Lower lobe of right lung (tissue), 2 donors: ENCODE measurements at regions not wholly inside any gene's neighbourhood (a gene's known extent, or its start where the extent isn't known, plus 50 kb on each side); places are given as distances from the start of the nearest gene placed in this dataset.

Source experiments
- ATAC-seq, 2 donors: fragments of 200-7000 bp; cut with Tn5 transposase; one replicate each; pipeline ENCODE4 v1.9.1; 2020 to 2022; ENCODE audit warnings: mild to moderate bottlenecking in 2 of 2, moderate library complexity in 2 of 2
- DNase-seq: peaks from one replicate; pipeline ENCODE4 v3.0.0-alpha.2; 2020
- H3K27ac ChIP-seq: fragments of 200-600 bp; one replicate; pipeline ENCODE4 v1.8.0; 2022
- H3K27me3 ChIP-seq: fragments of 200-600 bp; one replicate; pipeline ENCODE4 v1.8.0; 2022; ENCODE audit warnings: low read depth
- H3K36me3 ChIP-seq: fragments of 200-600 bp; one replicate; pipeline ENCODE4 v1.8.0; 2022; ENCODE audit warnings: mild to moderate bottlenecking
- H3K4me1 ChIP-seq: fragments of 200-600 bp; one replicate; pipeline ENCODE4 v1.8.0; 2022
- H3K4me3 ChIP-seq: fragments of 200-600 bp; one replicate; pipeline ENCODE4 v1.8.0; 2022; ENCODE audit warnings: mild to moderate bottlenecking
- H3K9me3 ChIP-seq: fragments of 200-600 bp; one replicate; pipeline ENCODE4 v1.8.0; 2022
- CTCF ChIP-seq: fragments of 200-600 bp; IDR thresholded peaks from one replicate; pipeline ENCODE4 v1.8.0; 2022; ENCODE audit warnings: antibody characterized with exemption, mild to moderate bottlenecking
- intact Hi-C: fragments of 100-400 bp; cut with DNase I; formaldehyde crosslinking; loops from one replicate; pipeline ENCODE4 v1.11.0; 2022
- donor health status: DM: no; HTN: yes; CAD: no; lungs with severe emphysema.

GRCh38 chr17:14454746-14455145, 153.9 kb downstream of the HS3ST3B1 start:
- Histone ChIP-seq H3K27ac (no peak overlapping the region), H3K4me1 (no peaks in the 10 kb centered on the region), H3K9me3 (no peaks in the 10 kb centered on the region), H3K36me3 (no peaks in the 10 kb centered on the region), H3K27me3 (no peaks in the 10 kb centered on the region), H3K4me3 (no peak overlapping the region)
- TF ChIP-seq CTCF, result no peak
- ATAC-seq, result no peak
- intact Hi-C loops, result no loop called here
- DNase-seq, result no peak

- no peak for TF ChIP-seq CTCF
- intact Hi-C loops, result no loop called here
- H3K36me3 ChIP-seq, result no peaks in the 10 kb centered on the region
Observed at GRCh38 chr17:14452856-14453255, 152.0 kb downstream of the HS3ST3B1 start.

GRCh38 chr17:14451729-14452191, 150.9 kb downstream of the HS3ST3B1 start:
- no peak overlapping the region for H3K4me3 ChIP-seq
- H3K27ac ChIP-seq, result no peak overlapping the region
- TF ChIP-seq CTCF, result no peak
- no peak for DNase-seq
- no peak for ATAC-seq
- no peaks in the 10 kb centered on the region for H3K27me3 ChIP-seq
- H3K36me3 ChIP-seq, result no peaks in the 10 kb centered on the region
- intact Hi-C loops, result no loop called here
- H3K4me1 ChIP-seq, result no peaks in the 10 kb centered on the region
- H3K9me3 ChIP-seq, result no peaks in the 10 kb centered on the region

More at GRCh38 chr17:14452856-14453255, 152.0 kb downstream of the HS3ST3B1 start:
- ATAC-seq, result no peak
- Histone ChIP-seq H3K4me3 (no peak overlapping the region), H3K27me3 (no peaks in the 10 kb centered on the region), H3K4me1 (no peaks in the 10 kb centered on the region), H3K27ac (no peak overlapping the region), H3K9me3 (no peaks in the 10 kb centered on the region)
- DNase-seq, result no peak

GRCh38 chr17:14448818-14449217, 147.9 kb downstream of the HS3ST3B1 start:
- Histone ChIP-seq H3K4me1 (no peaks in the 10 kb centered on the region), H3K36me3 (no peaks in the 10 kb centered on the region), H3K4me3 (no peak overlapping the region), H3K9me3 (no peaks in the 10 kb centered on the region), H3K27me3 (no peaks in the 10 kb centered on the region), H3K27ac (no peak overlapping the region)
- TF ChIP-seq CTCF, result no peak
- intact Hi-C loops, result no loop called here
- DNase-seq (no peak), ATAC-seq (no peak)

- TF ChIP-seq CTCF, result no peak
- Histone ChIP-seq H3K9me3 (no peaks in the 10 kb centered on the region), H3K36me3 (no peaks in the 10 kb centered on the region), H3K27ac (no peak overlapping the region), H3K4me1 (no peaks in the 10 kb centered on the region), H3K4me3 (no peak overlapping the region), H3K27me3 (no peaks in the 10 kb centered on the region)
- intact Hi-C loops, result no loop called here
- ATAC-seq, result no peak
- no peak for DNase-seq
Observed at GRCh38 chr17:14446825-14447224, 145.9 kb downstream of the HS3ST3B1 start.

- DNase-seq (no peak), ATAC-seq (no peak)
- no peaks in the 10 kb centered on the region for H3K36me3 ChIP-seq
- intact Hi-C loops, result no loop called here
- no peak for TF ChIP-seq CTCF
- no peak overlapping the region for H3K4me3 ChIP-seq
- no peaks in the 10 kb centered on the region for H3K9me3 ChIP-seq
- H3K27ac ChIP-seq, result no peak overlapping the region
- H3K27me3 ChIP-seq, result no peaks in the 10 kb centered on the region
- H3K4me1 ChIP-seq, result no peaks in the 10 kb centered on the region
Observed at GRCh38 chr17:14444915-14445314, 144.0 kb downstream of the HS3ST3B1 start.
